GM19238 (cell line): ENCODE measurements at regions not wholly inside any gene's neighbourhood (a gene's known extent, or its start where the extent isn't known, plus 50 kb on each side); places are given as distances from the start of the nearest gene placed in this dataset.

Experiments used
- DNase-seq: peaks from one replicate; pipeline ENCODE4 v3.0.0; 2011; ENCODE audit warnings: low spot score; ENCODE audit not compliant: insufficient read length

DNA sequence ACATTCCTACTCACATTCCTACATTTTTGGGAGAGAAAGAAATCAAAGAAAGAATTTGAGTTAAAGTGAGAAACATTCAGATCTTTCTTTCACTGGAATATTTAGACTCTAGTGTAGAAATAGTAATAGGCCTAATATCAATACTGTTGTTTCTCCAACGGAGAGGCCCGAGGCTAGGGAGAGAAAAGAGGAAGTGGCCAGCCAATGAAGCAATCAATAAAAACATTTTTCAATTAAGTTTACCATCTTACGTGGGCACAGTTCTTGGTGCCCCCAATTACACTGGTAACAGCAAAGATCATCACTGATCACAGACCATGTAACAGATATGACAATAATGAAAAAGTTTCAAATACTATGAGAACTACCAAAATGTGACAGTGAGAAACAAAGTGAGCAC lies 281.4 kb downstream of the GPM6A start:
- DNase-seq, result no peak

DNA sequence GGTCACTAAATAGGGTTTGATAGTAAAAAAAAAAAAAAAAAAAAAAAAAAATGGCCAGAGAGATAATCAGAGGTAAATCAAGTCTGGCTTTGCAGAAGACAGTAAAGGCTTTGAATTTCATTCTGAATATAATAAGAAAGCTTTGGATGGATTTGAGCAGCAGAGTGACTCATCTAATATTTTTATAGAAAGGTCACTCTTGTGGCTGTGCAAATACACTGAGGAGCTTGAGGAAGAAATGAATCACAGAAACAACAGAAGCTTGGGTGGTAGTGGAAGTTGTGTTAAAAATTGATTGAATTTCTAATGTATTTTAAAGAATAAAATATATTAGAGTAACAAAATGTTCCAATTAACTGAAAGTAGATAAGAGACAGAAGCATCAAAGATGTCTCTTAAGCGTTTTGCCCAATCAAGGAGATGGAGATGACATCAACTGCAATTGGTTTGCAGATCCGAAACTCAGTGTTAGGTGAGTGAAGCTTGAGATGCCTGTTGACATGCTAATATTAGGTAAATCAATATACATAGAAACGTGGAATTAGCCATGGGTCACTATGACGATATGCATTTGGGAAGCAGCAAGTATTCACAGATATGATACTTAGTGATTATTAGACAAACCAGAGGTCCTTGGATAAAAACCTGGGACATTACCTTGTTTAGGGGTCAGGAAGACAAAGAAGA lies 280.5 kb downstream of the GPM6A start:
- DNase-seq, result no peak

DNA sequence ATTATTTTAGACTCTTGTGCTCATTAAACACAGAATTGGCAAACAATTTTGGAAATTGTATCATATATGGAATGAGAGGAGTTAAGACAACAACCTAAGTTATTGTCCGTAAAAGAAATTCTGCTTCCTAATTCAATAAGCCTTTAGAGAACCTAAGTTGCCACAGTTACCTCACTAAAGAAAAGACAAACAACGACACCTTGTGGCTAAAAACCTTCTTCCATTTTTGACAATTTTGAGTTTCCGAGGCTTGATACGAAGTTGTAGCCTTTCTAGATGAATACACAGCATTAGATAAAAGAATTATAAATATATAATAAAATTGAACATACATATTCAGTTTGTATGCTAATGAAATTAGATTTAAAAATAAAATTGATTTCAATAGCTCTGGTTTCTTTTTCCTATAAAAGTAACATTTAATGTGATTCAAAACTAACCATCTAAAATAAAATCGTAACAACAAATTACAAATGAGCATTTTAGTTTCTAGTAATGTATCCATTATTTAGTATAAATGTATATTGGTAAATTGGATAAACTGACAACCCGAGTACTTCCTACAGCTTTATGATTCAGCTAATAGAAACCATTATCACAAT lies 275.1 kb downstream of the GPM6A start:
- peak; percentile 4 for DNase-seq

DNA sequence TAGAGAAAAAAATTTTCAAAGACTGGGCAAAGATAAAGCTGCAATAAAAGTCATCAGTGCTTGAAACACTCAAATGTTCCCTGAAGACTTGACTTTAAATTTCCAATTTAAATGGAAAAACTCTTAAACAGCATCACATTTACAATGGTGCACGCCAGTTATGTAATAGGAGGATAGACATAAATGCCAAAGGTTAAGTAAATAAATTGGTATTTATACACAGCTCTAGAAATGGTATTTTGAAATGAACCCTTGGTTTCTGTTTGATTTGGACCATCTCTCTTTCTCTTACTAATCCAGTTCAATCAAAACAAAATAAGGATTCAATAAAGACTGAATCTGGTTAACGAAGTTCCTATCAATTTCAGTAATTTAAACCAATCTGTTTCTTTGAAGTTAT lies 272.6 kb downstream of the GPM6A start:
- no peak for DNase-seq

DNA sequence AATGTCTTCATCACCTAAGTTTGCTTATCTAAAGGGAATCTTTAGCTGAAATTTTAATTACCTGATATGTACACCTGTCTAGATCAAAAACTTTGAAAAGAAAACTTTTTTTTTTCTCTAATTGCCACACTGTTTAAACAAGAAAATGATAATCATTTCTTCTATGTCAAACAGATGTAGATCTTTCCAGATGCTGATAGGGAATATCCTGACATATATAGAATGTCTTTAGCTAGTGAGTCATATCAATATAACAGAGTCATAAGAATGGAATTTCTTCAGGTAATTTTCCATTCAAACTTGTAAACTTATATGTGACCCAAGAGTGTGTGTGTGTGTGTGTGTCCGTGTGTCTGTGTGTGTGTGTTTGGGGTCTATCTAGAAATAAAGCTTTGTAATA lies 271.9 kb downstream of the GPM6A start:
- no peak for DNase-seq

DNA sequence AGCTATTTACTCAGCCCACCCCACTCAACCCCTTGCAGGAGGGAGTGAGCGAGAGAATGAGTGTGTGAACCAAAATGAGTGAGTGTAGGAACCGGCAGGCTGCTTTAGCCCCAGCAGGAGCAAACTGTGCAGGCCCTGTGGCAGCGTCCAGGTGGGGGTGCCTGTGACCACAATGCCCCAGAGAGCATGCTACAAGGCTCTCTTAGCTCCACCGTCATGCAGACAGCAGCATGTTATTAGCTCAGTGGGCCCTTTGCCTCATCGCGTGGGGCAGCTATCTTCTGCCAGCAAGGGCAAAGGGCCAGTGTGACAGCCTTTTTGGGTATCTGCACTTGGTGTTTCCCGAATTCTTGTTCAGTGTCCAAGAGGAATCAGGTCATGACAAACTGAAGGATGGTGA lies 271.3 kb downstream of the GPM6A start:
- DNase-seq, result no peak

DNA sequence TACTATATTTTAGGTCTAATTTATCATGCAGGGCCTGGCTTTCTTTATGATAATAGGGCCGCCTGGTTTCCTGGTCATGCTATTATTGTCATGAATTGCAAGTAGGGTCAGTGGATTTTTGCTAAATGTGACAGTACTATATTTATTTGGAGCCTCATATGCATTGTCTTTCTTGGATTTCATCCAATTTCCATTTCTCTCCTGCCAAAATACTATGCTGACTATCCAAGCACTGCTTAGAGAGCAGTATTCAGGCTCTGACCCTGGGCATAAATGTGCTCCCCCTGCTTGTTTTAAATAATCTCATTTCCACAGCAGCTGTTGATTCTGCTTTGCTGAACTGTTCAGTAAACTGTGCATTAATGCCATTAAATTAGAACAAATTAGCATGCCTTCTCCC lies 269.3 kb downstream of the GPM6A start:
- no peak for DNase-seq

DNA sequence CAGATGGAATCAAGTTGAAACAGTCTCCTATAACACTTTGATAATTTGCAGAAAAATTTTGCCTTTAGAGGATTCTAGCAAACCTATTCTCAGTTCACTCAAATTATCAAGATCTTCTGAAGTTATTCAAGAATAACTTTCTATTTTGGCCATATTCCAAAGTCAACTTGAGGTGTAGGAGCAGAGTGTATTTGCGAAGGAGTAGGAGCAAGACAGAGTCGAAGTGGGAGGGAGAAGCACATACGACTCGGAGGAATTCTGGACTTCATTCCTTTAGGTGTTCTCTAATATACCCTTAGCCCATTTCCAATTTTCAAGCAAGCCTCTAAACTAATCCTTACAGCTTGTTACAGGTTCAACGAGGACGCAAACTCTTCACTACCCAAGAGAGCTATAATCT lies 252.9 kb downstream of the GPM6A start:
- DNase-seq, result no peak

DNA sequence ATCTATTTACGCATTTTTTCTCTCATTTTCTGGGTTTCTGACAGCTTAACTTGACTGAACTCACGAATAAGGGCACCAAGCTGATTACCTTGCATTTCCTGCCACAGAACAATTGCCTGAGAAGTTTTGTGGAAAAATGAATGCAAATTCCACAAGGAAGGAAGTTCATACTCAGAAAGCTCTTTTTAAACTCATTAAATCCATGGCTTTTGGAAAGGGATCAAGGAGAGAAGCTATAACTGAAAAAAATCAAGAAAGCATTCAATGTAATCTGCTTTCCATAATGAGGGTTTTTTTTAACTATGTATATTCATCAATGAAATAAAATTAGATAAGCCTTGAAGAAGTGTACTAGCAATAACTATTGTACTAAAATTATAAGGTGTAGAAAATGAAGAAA lies 252.5 kb downstream of the GPM6A start:
- no peak for DNase-seq

DNA sequence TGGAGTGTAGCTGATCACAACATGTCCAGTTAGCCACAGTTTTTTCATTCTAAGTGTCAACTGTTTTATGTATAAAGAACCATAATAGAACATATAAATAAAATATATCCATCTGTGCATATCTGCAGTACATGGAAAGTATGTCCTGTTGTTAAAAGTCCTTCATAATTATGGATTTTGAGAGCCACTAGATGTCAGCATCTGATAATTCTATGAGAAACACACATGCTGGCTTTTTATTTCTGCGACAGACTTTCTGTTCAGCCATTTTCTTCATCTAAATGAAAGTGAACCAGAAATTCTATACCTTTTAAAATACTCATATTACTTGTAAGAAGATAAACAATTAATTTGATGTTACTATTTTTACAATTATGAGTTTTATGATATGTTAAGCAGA lies 251.5 kb downstream of the GPM6A start:
- no peak for DNase-seq

DNA sequence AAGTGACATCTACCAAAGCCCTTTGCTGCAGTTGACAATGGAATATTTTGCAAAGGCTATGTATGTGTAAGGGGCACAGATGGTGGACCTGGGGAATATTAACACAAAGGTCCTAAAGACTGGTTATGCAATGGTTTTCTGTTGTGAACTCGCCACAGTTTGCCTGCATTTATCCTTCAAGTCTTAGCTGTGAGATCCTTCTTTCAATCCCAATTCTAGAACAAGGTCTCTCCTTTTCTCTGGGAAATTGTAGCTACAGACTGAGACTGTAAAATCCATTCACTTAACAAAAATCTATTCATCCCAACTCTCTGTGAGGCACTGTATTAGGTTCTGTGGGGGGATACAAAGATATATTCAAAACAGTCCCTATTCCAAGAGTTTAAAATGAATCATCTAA lies 250.4 kb downstream of the GPM6A start:
- no peak for DNase-seq

DNA sequence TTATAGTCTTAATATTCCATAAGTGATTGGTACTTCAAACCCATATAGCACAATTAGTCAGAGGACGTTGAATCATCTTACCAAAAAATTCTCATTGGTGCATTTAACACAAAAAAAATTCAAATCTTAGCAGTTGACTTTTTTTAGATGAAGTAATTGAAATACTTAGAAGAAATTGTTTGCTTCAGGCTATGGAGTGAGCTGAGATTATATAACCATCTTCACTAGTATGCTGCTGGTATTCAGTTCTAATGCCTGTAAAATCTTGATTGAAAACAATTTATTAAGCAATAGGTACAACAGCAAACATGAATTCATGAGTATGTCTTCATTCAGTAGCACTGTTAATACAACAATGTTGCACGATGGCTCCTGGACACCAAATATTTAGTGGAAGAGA lies 250.0 kb downstream of the GPM6A start:
- no peak for DNase-seq

DNA sequence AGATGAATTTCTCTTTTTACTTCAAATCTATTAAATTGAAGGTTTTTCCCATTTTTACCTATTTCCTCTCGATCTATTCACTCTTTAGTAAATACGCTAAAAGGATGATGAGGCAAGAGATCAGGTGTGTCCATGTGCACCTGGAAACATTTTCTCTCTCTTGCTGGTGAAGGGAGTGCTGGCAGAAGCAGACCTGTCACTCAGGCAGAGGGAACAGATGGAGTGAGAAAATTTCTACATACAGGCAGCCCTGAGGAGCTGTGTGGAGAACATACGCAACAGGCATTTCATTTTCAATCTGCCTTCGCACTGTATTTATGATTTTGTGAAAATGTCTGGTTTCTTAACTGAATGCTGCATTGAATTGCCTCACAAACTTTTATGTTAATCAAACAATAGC lies 249.5 kb downstream of the GPM6A start:
- no peak for DNase-seq
